ENCODE measurements at regions not wholly inside any gene's neighbourhood (a gene's known extent, or its start where the extent isn't known, plus 50 kb on each side); places are given as distances from the start of the nearest gene placed in this dataset.

GRCh38 chr6:126524811-126525326 is 185.0 kb downstream of the CENPW start:
- in situ Hi-C loops (cut with HindIII; ENCODE audit: low pct_unique_long_range_greater_than_20kb, low sequenced_read_pairs), result no loop called here
- no peak for DNase-seq (ENCODE audit: low read depth)

- no peak for DNase-seq (ENCODE audit: low read depth)
- in situ Hi-C loops (cut with HindIII; ENCODE audit: low pct_unique_long_range_greater_than_20kb, low sequenced_read_pairs), result no loop called here
These were observed 186.6 kb downstream of the CENPW start for GRCh38 chr6:126526547-126526946.

DNA sequence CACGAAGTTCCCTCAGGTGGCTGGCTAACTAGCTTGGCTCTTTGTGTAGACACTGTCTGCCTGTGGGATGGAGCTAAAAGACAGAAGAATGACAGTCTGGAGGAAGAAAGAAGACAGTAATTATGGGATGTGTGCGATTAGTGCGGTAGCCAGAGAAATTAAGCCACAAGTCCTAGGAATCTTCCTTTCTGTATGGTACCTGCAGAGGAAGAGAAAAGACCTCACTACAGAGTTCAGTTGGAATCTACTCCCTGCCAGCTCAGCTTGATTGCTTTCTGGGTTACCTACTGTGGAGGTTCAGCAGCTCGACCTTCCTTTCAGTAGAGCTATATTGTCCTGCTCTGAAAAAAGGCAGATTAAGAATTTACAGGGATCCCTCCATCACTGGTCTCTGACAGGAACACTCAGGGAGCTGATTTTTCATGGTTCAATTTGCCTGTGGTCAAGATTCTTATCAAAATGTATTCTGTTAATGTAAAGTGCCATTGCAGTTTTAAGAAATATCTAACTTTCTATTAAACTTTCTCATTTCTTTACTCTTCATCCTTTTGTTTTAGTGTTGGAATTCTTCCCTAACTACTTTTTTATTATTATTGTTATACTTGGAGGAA is 187.2 kb downstream of the CENPW start:
- in situ Hi-C loops (cut with HindIII; ENCODE audit: low pct_unique_long_range_greater_than_20kb, low sequenced_read_pairs), result no loop called here
- DNase-seq (ENCODE audit: low read depth), result no peak

DNA sequence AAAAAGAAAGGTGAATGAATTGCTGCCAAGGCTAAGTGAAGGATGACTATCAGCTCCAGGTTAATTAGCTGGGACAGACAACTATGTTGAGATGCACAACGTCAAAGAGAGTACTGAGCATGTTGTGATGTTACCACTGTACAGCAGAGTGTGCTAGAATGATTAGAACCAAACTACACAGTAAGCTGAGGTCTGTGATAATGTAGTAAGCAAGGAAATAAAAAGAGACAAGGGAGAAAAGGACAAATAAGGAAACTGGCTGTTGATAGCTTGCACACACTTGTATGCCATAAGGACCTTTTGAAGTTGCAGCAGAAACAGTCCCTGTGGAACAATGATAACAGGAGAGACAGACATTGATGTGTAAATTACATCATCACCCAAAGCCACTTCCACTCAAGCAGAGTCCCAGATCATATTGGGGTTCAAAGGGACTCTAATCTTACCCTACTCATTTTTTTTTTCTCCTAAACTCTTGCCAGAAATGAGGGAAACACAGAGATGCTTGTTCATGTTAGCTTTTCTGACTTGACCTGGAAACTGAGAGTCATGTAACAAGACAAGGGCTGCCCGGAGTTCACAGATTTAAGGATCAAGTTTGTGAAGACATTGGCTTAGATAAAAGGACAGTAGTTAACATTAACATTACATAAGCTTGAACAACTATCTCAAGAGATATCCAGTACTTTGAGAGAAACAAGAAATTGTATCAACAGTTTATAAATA is 189.9 kb downstream of the CENPW start:
- DNase-seq (ENCODE audit: low read depth), result no peak
- in situ Hi-C loops (cut with HindIII; ENCODE audit: low pct_unique_long_range_greater_than_20kb, low sequenced_read_pairs), result no loop called here

DNA sequence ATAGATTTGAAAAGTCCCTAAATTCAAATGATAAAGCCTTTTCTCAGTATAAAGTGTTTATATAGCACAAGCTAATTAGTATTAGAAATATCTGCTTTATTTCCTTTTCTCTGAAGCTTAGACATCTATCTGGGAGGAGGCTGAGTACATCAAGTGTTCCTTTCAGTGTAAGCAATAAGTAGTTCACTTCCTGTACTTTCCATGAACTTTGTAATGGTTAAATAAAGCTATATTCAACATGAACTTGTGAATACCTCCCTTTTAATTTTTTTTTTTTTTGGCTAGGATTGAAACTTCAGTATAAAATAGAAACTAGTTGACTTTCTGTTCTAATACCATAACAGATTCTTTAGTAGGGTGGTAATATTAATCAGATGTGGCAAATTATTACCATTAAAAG is 190.9 kb downstream of the CENPW start:
- no peak for DNase-seq (ENCODE audit: low read depth)
- in situ Hi-C loops (cut with HindIII; ENCODE audit: low pct_unique_long_range_greater_than_20kb, low sequenced_read_pairs), result no loop called here

- in situ Hi-C loops (cut with HindIII; ENCODE audit: low pct_unique_long_range_greater_than_20kb, low sequenced_read_pairs), result no loop called here
- no peak for DNase-seq (ENCODE audit: low read depth)
These were observed 191.4 kb downstream of the CENPW start for GRCh38 chr6:126531286-126531685.

GRCh38 chr6:126531840-126532239 is 191.9 kb downstream of the CENPW start:
- in situ Hi-C loops (cut with HindIII; ENCODE audit: low pct_unique_long_range_greater_than_20kb, low sequenced_read_pairs), result no loop called here
- no peak for DNase-seq (ENCODE audit: low read depth)

DNA sequence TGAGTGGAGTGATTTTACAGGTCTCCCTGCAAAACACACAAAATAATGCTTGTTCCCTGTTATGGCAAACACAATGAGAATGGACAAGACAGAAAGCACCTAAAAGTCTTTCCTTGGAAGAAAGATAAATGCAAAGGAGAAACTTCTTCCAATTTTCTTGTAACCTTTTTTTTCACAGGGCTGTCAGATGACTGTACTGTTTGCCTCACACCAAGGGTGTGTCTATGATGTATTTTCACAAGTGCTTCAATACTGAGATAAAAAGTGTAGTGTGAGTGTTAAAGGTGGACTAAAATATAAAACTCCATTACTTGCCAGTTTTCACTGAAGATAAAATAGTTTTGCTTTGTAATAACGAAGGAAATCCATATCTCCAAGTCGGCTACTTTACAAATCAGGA is 194.5 kb downstream of the CENPW start:
- no peak for DNase-seq (ENCODE audit: low read depth)
- in situ Hi-C loops (cut with HindIII; ENCODE audit: low pct_unique_long_range_greater_than_20kb, low sequenced_read_pairs), result no loop called here

DNA sequence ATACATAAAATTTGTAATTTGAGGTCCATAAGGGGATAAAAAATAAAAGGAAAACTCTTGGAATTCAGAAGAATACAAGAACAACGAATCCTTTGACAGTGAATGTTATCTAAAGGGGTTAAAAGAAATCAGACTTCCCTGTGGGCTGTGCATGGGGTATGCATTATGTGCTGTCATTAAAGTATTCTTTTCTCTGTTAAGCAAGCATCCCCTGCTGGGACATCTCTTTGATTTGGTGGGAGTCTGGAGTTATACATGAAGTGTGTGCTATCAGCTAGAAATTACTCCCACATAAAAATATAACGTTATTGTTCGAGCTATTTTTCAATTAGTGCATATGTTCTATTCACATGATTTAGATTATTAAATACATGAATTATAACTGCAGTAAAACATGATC is 195.2 kb downstream of the CENPW start:
- in situ Hi-C loops (cut with HindIII; ENCODE audit: low pct_unique_long_range_greater_than_20kb, low sequenced_read_pairs), result no loop called here
- DNase-seq (ENCODE audit: low read depth), result no peak

GRCh38 chr6:126535595-126535994 is 195.7 kb downstream of the CENPW start:
- DNase-seq (ENCODE audit: low read depth), result no peak
- in situ Hi-C loops (cut with HindIII; ENCODE audit: low pct_unique_long_range_greater_than_20kb, low sequenced_read_pairs), result no loop called here

DNA sequence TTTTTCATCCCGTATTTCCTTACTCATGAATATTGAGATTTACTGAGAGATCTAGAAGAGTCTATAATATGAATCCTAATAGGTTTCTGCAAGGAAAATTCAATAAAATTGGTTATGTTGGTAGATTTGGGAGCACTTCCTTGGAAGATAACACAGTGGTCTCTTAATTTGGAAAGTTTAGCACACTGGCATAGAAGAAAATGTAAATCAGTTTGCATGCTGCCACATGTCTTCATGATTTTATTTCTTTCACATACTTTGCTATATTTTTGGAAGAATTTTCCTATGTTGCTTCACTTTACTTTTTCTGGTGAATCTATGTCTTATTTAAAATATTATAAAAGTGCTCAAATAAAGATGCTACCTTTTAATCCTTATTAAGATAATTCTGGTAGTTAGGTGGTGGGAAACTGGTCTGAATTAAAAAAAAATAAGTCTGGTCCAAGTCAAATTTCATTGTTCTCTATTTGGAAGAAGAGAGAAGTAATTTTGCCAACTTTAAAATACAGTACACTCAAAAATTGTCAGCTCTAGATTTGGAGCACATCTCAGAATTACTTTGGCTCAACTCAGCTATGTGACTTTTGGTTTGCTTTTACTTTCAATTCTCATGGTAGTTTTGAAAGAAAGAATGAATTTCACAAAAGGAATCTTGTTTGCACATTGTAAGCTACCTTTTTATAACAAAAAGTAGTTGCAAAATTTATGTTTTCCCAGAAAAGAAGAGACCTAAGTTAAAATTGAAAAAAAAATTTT is 197.3 kb downstream of the CENPW start:
- no peak for DNase-seq (ENCODE audit: low read depth)
- in situ Hi-C loops (cut with HindIII; ENCODE audit: low pct_unique_long_range_greater_than_20kb, low sequenced_read_pairs), result no loop called here

- peak; percentile 45 for DNase-seq (ENCODE audit: low read depth)
- in situ Hi-C loops (cut with HindIII; ENCODE audit: low pct_unique_long_range_greater_than_20kb, low sequenced_read_pairs), result no loop called here
These were observed 199.1 kb downstream of the CENPW start for GRCh38 chr6:126539022-126539421.

DNA sequence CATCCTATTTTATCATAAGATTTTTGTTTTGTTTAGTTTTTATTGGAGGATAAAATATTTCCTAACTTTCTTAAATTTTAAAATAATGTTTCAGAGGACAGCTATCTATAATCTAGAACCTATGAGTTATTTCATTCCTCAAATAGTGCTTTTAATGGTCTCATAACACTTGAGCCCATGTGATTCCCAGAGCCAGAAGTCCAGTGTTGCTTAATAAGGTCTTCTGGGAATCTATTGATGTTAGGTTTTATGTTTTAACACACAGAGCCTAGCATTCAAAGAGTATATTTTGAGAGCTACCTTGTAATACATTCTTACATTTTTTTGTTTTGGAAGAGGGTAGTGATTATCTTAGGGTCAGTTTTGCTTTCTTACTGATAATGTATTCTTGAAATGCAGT is 200.2 kb downstream of the CENPW start:
- no peak for DNase-seq (ENCODE audit: low read depth)
- in situ Hi-C loops (cut with HindIII; ENCODE audit: low pct_unique_long_range_greater_than_20kb, low sequenced_read_pairs), result no loop called here

- no peak for DNase-seq (ENCODE audit: low read depth)
- in situ Hi-C loops (cut with HindIII; ENCODE audit: low pct_unique_long_range_greater_than_20kb, low sequenced_read_pairs), result no loop called here
These were observed 202.0 kb downstream of the CENPW start for GRCh38 chr6:126541806-126542491.

- in situ Hi-C loops (cut with HindIII; ENCODE audit: low pct_unique_long_range_greater_than_20kb, low sequenced_read_pairs), result no loop called here
- DNase-seq (ENCODE audit: low read depth), result no peak
These were observed 206.7 kb downstream of the CENPW start for GRCh38 chr6:126546541-126547120.

DNA sequence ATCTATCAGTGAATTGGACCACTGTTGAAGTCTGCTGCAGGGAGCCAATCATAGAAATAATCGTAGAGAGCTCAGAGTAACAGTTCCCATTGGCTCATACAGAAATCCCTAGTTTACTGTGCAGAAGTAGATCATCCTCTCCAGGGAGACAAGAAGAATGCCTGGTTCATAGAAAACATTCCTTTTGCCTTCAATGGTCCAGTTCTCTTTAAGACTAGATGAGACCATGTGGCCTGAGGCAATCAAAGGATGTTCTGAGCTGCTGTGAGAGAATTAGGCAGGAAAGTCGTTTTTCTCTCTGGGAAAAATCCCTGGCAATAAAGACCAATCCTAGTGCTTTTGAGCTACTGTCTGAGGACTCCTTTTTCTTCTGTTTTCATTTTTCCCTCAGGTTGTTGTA is 208.4 kb downstream of the CENPW start:
- no peak for DNase-seq (ENCODE audit: low read depth)
- in situ Hi-C loops (cut with HindIII; ENCODE audit: low pct_unique_long_range_greater_than_20kb, low sequenced_read_pairs), result no loop called here

- in situ Hi-C loops (cut with HindIII; ENCODE audit: low pct_unique_long_range_greater_than_20kb, low sequenced_read_pairs), result no loop called here
- no peak for DNase-seq (ENCODE audit: low read depth)
These were observed 210.4 kb downstream of the CENPW start for GRCh38 chr6:126550323-126550722.

DNA sequence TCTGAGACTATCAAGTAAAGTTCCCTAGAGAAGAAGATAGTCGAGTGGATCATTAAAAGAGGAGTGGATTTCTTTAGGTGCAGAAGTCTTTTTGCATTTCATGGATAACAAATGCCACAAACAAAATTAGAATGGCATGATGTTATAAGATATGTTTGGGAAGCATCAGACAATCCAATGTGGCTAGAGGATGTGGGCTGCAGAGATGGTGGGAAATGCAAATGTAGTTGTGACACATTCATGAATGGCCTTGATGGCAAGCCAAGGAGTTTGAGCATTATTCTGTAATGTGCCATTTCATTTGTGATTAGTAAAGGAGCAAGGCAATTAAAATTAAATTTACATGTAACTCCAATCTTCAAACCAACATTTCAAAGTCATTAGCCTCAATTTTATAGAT is 211.9 kb downstream of the CENPW start:
- no peak for DNase-seq (ENCODE audit: low read depth)
- in situ Hi-C loops (cut with HindIII; ENCODE audit: low pct_unique_long_range_greater_than_20kb, low sequenced_read_pairs), result no loop called here

Measured in Caki2 (cell line).